ENCODE measurements at regions not wholly inside any gene's neighbourhood (a gene's known extent, or its start where the extent isn't known, plus 50 kb on each side); places are given as distances from the start of the nearest gene placed in this dataset.

GRCh38 chr1:239678181-239678580, 291.8 kb downstream of the CHRM3 start:
- TF ChIP-seq MAZ (IDR thresholded peaks at IDR 0.05; ENCODE audit: borderline replicate concordance, low read depth, low read length): no peak
- no peak for TF ChIP-seq CTCF (conservative IDR thresholded peaks at IDR 0.05; ENCODE audit: low read depth, low read length)
- TF ChIP-seq POLR2A (IDR thresholded peaks at IDR 0.05; ENCODE audit: low read depth, low read length): no peak
- TF ChIP-seq MXI1 (IDR thresholded peaks at IDR 0.05; ENCODE audit: borderline replicate concordance, low read depth, low read length): no peak
- TF ChIP-seq BHLHE40 (IDR thresholded peaks at IDR 0.05; ENCODE audit: low read depth, low read length): no peak
- no peak for TF ChIP-seq CHD1 (IDR thresholded peaks at IDR 0.05; ENCODE audit: low read depth, low read length)
- TF ChIP-seq RAD21 (IDR thresholded peaks at IDR 0.05; ENCODE audit: low read length): no peak
- TF ChIP-seq SMC3 (IDR thresholded peaks at IDR 0.05; ENCODE audit: low read depth, low read length): no peak
- no peak for TF ChIP-seq ELK1 (IDR thresholded peaks at IDR 0.05; ENCODE audit: borderline replicate concordance, low read depth, low read length)
- no peak for TF ChIP-seq CEBPB (IDR thresholded peaks at IDR 0.05; ENCODE audit: low read depth, low read length)

Data from IMR-90 (cell line).